K562 (cell line): ENCODE measurements at regions not wholly inside any gene's neighbourhood (a gene's known extent, or its start where the extent isn't known, plus 50 kb on each side); places are given as distances from the start of the nearest gene placed in this dataset.

ENCODE experiments used
- ATAC-seq: fragments of 200-7000 bp; cut with Tn5 transposase; 3 replicates; pipeline ENCODE4 v1.9.1; 2020; ENCODE audit warnings: moderate library complexity
- BruUV-seq: library from RNA; stranded (reverse); fragments of 400-500 nt; replicated peaks from 2 replicates; lab custom pipeline; 2021; lab: Mats Ljungman, UMichigan
- CTCF ChIA-PET: fragments of 300-600 bp; formaldehyde crosslinking; extraction: SDS; loops from one replicate; lab custom pipeline; 2021; ENCODE audit warnings: low intra/inter-chr PET ratio; lab: Yijun Ruan, JAX
- POLR2A ChIA-PET: fragments of 300-600, 350-650 bp; sonication (Branson Sonifier 250); formaldehyde crosslinking; extraction: SDS; loops from one replicate; lab custom pipeline; 2021; ENCODE audit warnings: antibody characterized with exemption, inconsistent platforms; lab: Yijun Ruan, JAX
- DNase-seq, 4 experiments: peaks; one replicate each; pipeline versions ENCODE4 v3.0.0 to v3.0.0-alpha.2; 2011 to 2018; ENCODE audit warnings: low spot score in 3 of 4, mixed read lengths in 3 of 4; ENCODE audit errors: extremely low read depth in 1 of 4
- FAIRE-seq: peaks from 2 replicates; lab custom pipeline; 2011; peaks lifted over from hg19 to GRCh38; lab: Jason Lieb, UNC
- H2AFZ ChIP-seq: 2 replicates; pipeline ENCODE4 v1.6.0; 2011; ENCODE audit warnings: low read depth, low read length, control low read depth, inconsistent platforms
- H3K27ac ChIP-seq: fragments of 200-600 bp; 3 replicates; pipeline ENCODE4 v1.8.0; 2011; ENCODE audit warnings: low read depth, mild to moderate bottlenecking, control low read depth, inconsistent platforms, low read length, moderate library complexity, mixed read lengths; ENCODE audit errors: extremely low read depth
- H3K27me3 ChIP-seq, 2 experiments: fragments of 300-600 bp in 1 of 2; 2 replicates in 1 of 2; 3 replicates in 1 of 2; pipeline versions ENCODE4 v1.6.0 to v1.8.0; 2011; ENCODE audit warnings: inconsistent platforms in 2 of 2, low read length in 2 of 2, mild to moderate bottlenecking in 1 of 2, mixed read lengths in 1 of 2, moderate library complexity in 1 of 2; ENCODE audit not compliant: control insufficient read depth in 2 of 2, insufficient read depth in 2 of 2
- H3K36me3 ChIP-seq: fragments of 300-600 bp; 3 replicates; pipeline ENCODE4 v1.8.0; 2011; ENCODE audit warnings: mild to moderate bottlenecking, low read length, inconsistent platforms; ENCODE audit not compliant: control insufficient read depth, insufficient read depth
- H3K4me1 ChIP-seq, 2 experiments: fragments of 200-600 bp in 1 of 2; replicated peaks in 1 of 2; 2 replicates in 1 of 2; 3 replicates in 1 of 2; pipeline versions ENCODE4 v1.5.1 to v1.8.0; 2011; ENCODE audit warnings: inconsistent platforms in 2 of 2, low read length in 2 of 2, mild to moderate bottlenecking in 1 of 2, mixed read lengths in 1 of 2, moderate library complexity in 1 of 2; ENCODE audit not compliant: control insufficient read depth in 2 of 2, insufficient read depth in 2 of 2
- H3K4me2 ChIP-seq: 2 replicates; pipeline ENCODE4 v1.6.1; 2011; ENCODE audit warnings: low read length, control low read depth, inconsistent platforms, mixed read lengths; ENCODE audit not compliant: insufficient read depth
- H3K4me3 ChIP-seq: fragments of 200-600 bp; sonication (generic), shearing (Covaris generic); 2 replicates; pipeline ENCODE4 v1.5.1; 2016; ENCODE audit warnings: control low read depth, inconsistent platforms
- H3K79me2 ChIP-seq: fragments of 200-600 bp; 3 replicates; pipeline ENCODE4 v1.8.0; 2011; ENCODE audit warnings: low read length, inconsistent platforms; ENCODE audit not compliant: control insufficient read depth, insufficient read depth
- H3K9ac ChIP-seq, 2 experiments: 2 replicates each; pipeline versions ENCODE4 v1.6.0 to v1.6.1; 2011; ENCODE audit warnings: low read depth in 2 of 2, low read length in 2 of 2, control low read depth in 1 of 2, inconsistent platforms in 1 of 2, mild to moderate bottlenecking in 1 of 2, mixed read lengths in 1 of 2; ENCODE audit not compliant: insufficient read depth in 1 of 2
- H3K9me1 ChIP-seq: one replicate; pipeline ENCODE4 v1.6.0; 2011; ENCODE audit warnings: inconsistent platforms, mild to moderate bottlenecking, low read length, moderate library complexity; ENCODE audit not compliant: control insufficient read depth, insufficient read depth
- H3K9me3 ChIP-seq: replicated peaks from 2 replicates; pipeline ENCODE4 v1.5.1; 2011; ENCODE audit warnings: low read depth, low read length, inconsistent platforms; ENCODE audit not compliant: control insufficient read depth, insufficient read depth
- H4K20me1 ChIP-seq: replicated peaks from 2 replicates; pipeline ENCODE4 v1.6.1; 2011; ENCODE audit warnings: low read length, inconsistent platforms, mixed read lengths; ENCODE audit not compliant: control insufficient read depth, insufficient read depth
- ARID1B ChIP-seq: fragments of 450-650 bp; IDR thresholded peaks from 2 replicates; pipeline ENCODE4 v1.6.1; 2016; ENCODE audit warnings: antibody characterized with exemption, mild to moderate bottlenecking, inconsistent platforms
- ARNT ChIP-seq, 2 experiments: fragments of 450-650 bp; IDR thresholded peaks; 2 replicates each; pipeline ENCODE4 v1.6.1; 2016; ENCODE audit warnings: mild to moderate bottlenecking in 1 of 2
- CBFB ChIP-seq: sonication (generic); formaldehyde crosslinking; IDR thresholded peaks from 2 replicates; pipeline ENCODE4 v1.4.0; 2020; ENCODE audit warnings: mild to moderate bottlenecking, missing genetic modification reagents
- CREB1 ChIP-seq, 2 experiments: sonication (generic) in 1 of 2; formaldehyde crosslinking in 1 of 2; IDR thresholded peaks; 2 replicates each; pipeline versions ENCODE4 v1.6.1 to v1.8.0; 2012 to 2022; ENCODE audit warnings: inconsistent platforms in 1 of 2, mild to moderate bottlenecking in 1 of 2, missing genetic modification reagents in 1 of 2, moderate library complexity in 1 of 2
- ERF ChIP-seq: fragments of 450-650 bp; formaldehyde crosslinking; IDR thresholded peaks from 2 replicates; pipeline ENCODE4 v1.4.0; 2020; ENCODE audit warnings: mild to moderate bottlenecking, mixed read lengths
- GTF2F1 ChIP-seq: IDR thresholded peaks from 2 replicates; pipeline ENCODE4 v1.6.1; 2011; ENCODE audit warnings: low read depth, low read length, improper control_type of control experiment
- IRF2 ChIP-seq: sonication (generic); formaldehyde crosslinking; IDR thresholded peaks from 2 replicates; pipeline ENCODE4 v1.8.1; 2022; ENCODE audit warnings: mild to moderate bottlenecking, missing genetic modification reagents
- KDM5B ChIP-seq: fragments of 200-600 bp; sonication (generic); IDR thresholded peaks from 2 replicates; pipeline ENCODE4 v1.6.1; 2012; ENCODE audit warnings: low read depth, mild to moderate bottlenecking, moderate library complexity, low read length, control low read depth, inconsistent platforms; ENCODE audit not compliant: insufficient replicate concordance
- KLF13 ChIP-seq: fragments of 450-650 bp; IDR thresholded peaks from 2 replicates; pipeline ENCODE4 v1.6.1; 2016; ENCODE audit warnings: missing genetic modification characterization, low read depth, mild to moderate bottlenecking, missing compliant biosample characterization, moderate library complexity, borderline replicate concordance
- MBD2 ChIP-seq: sonication (generic); IDR thresholded peaks from 2 replicates; pipeline ENCODE4 v1.6.1; 2016; ENCODE audit warnings: low read depth, borderline replicate concordance
- SMAD4 ChIP-seq: fragments of 250-450 bp; sonication (Bioruptor Pico); conservative IDR thresholded peaks from 2 replicates; pipeline ENCODE4 v1.8.0; 2021; ENCODE audit warnings: inconsistent platforms, mild to moderate bottlenecking, moderate library complexity
- SNRNP70 ChIP-seq: fragments of 200-400 bp; formaldehyde crosslinking; optimal IDR thresholded peaks from 2 replicates; pipeline ENCODE3; 2017; ENCODE audit warnings: low read depth, low read length
- ZFX ChIP-seq: sonication (generic); formaldehyde crosslinking; IDR thresholded peaks from 2 replicates; pipeline ENCODE4 v1.8.0; 2022; ENCODE audit warnings: mild to moderate bottlenecking, missing genetic modification reagents, moderate library complexity
- ZNF384 ChIP-seq: IDR thresholded peaks from 2 replicates; pipeline ENCODE4 v1.6.1; 2012; ENCODE audit warnings: low read depth, low read length, improper control_type of control experiment
- ZNF436 ChIP-seq: fragments of 250-450, 450-650 bp; sonication (Bioruptor Pico); formaldehyde crosslinking; IDR thresholded peaks from 2 replicates; pipeline ENCODE4 v1.7.0; 2020; ENCODE audit warnings: mild to moderate bottlenecking
- ZNF644 ChIP-seq: fragments of 200-800 bp; sonication (Bioruptor generic); IDR thresholded peaks from 2 replicates; pipeline ENCODE4 v1.6.1; 2016; ENCODE audit warnings: low read depth, missing genetic modification characterization, missing compliant biosample characterization
- WGBS: fragments of 100-300 bp; shearing (Covaris generic); methylation state at CpG from one replicate; pipeline ENCODE4 v1.1.6; 2016; ENCODE audit warnings: low coverage, mixed read lengths; ENCODE audit not compliant: insufficient coverage; ENCODE audit errors: missing lambda C conversion rate; 5-methylcytosine and 5-hydroxymethylcytosine counted together
- in situ Hi-C: fragments of 300-500 bp; cut with MboI; formaldehyde crosslinking; loops from 4 replicates; pipeline ENCODE4 v1.15.0; 2018; ENCODE audit warnings: inconsistent platforms, mixed read lengths
- intact Hi-C: fragments of 100-400 bp; cut with micrococcal nuclease; formaldehyde crosslinking; loops from 2 replicates; pipeline ENCODE4 v1.14.2; 2022
- TF ChIP-seq, protein P1 (sequence below), 2 experiments: fragments of 450-650 bp in 1 of 2; sonication (generic) in 1 of 2; formaldehyde crosslinking in 1 of 2; IDR thresholded peaks in 1 of 2; conservative IDR thresholded peaks in 1 of 2; 2 replicates each; pipeline versions ENCODE4 v1.6.1 to v1.8.1; 2016 to 2023; ENCODE audit warnings: mild to moderate bottlenecking in 2 of 2, moderate library complexity in 2 of 2, inconsistent platforms in 1 of 2, missing genetic modification reagents in 1 of 2
- TF ChIP-seq, protein P2 (sequence below): fragments of 450-650 bp; IDR thresholded peaks from one replicate; pipeline ENCODE4 v1.6.1; 2018; ENCODE audit warnings: mild to moderate bottlenecking, moderate library complexity; ENCODE audit not compliant: partially characterized antibody
- TF ChIP-seq, protein P3 (sequence below): fragments of 450-650 bp; IDR thresholded peaks from 2 replicates; pipeline ENCODE4 v1.6.1; 2017; ENCODE audit warnings: antibody characterized with exemption

DNA sequence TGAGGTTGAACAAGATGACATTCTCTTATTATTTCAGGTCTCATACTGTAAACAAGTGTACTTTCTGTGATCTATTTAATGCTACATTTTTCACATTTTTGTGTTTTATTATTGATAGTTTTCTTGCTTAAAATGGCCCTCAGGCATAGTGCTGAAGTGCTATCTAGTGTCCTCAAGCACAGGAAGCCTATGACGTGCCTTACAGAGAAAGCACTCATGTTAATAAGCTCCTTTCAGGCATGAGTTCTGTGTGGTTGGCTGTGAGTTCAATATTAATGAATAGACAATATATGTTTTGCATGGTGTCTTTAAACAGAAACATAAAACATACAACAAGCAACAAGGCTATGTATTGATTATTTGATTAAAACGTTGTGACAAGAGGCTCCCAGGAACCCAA lies 450.1 kb downstream of the PLK2 start:
- FAIRE-seq = no peak
- Histone ChIP-seq H3K4me2 (no peak overlapping the region), H3K27ac (no peak overlapping the region), H3K4me1 (peaks cover 0 to 9% of the 10 kb centered on the region in 2 experiments; a peak in 3 of 5 replicates), H3K9me1 (no peaks in the 10 kb centered on the region), H4K20me1 (no peaks in the 10 kb centered on the region), H3K9me3 (no peaks in the 10 kb centered on the region), H3K36me3 (no peaks in the 10 kb centered on the region), H3K4me3 (no peak overlapping the region), H3K9ac (no peak overlapping the region), H3K79me2 (no peaks in the 10 kb centered on the region), H2AFZ (no peak overlapping the region), H3K27me3 (no peaks in the 10 kb centered on the region)
- POLR2A ChIA-PET = no interaction called here
- CTCF ChIA-PET = no interaction called here
- TF ChIP-seq ARNT (IDR thresholded peaks at IDR 0.05) (no peak), SMAD4 (CRISPR knock-in tag) (no peak), CBFB (CRISPR knock-in tag) (no peak), ARID1B (no peak), GTF2F1 (no peak), KLF13 (tag) (no peak), IRF2 (CRISPR knock-in tag) (no peak), ZNF644 (no peak), CREB1 (IDR thresholded peaks at IDR 0.05) (no peak), CREB1 (CRISPR knock-in tag; IDR thresholded peaks at IDR 0.05) (no peak), ZNF384 (no peak), ERF (CRISPR knock-in tag) (no peak), KDM5B (no peak), SNRNP70 (no peak), ZNF436 (CRISPR knock-in tag) (no peak), ZFX (no peak), MBD2 (no peak)
- TF ChIP-seq, protein P1, sequence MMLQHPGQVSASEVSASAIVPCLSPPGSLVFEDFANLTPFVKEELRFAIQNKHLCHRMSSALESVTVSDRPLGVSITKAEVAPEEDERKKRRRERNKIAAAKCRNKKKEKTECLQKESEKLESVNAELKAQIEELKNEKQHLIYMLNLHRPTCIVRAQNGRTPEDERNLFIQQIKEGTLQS (IDR thresholded peaks at IDR 0.05) = no peak
- TF ChIP-seq, protein P1 (CRISPR knock-in tag; conservative IDR thresholded peaks at IDR 0.05) = no peak
- TF ChIP-seq, protein P2, sequence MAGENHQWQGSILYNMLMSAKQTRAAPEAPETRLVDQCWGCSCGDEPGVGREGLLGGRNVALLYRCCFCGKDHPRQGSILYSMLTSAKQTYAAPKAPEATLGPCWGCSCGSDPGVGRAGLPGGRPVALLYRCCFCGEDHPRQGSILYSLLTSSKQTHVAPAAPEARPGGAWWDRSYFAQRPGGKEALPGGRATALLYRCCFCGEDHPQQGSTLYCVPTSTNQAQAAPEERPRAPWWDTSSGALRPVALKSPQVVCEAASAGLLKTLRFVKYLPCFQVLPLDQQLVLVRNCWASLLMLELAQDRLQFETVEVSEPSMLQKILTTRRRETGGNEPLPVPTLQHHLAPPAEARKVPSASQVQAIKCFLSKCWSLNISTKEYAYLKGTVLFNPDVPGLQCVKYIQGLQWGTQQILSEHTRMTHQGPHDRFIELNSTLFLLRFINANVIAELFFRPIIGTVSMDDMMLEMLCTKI = no peak
- TF ChIP-seq, protein P3, sequence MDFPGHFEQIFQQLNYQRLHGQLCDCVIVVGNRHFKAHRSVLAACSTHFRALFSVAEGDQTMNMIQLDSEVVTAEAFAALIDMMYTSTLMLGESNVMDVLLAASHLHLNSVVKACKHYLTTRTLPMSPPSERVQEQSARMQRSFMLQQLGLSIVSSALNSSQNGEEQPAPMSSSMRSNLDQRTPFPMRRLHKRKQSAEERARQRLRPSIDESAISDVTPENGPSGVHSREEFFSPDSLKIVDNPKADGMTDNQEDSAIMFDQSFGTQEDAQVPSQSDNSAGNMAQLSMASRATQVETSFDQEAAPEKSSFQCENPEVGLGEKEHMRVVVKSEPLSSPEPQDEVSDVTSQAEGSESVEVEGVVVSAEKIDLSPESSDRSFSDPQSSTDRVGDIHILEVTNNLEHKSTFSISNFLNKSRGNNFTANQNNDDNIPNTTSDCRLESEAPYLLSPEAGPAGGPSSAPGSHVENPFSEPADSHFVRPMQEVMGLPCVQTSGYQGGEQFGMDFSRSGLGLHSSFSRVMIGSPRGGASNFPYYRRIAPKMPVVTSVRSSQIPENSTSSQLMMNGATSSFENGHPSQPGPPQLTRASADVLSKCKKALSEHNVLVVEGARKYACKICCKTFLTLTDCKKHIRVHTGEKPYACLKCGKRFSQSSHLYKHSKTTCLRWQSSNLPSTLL = no peak
- no peak for ATAC-seq
- DNase-seq = no peak
- BruUV-seq = no TSS peak
- 28% methylated on average over 2 of the region's 2 CpGs for WGBS
- intact Hi-C loops = no loop called here
- in situ Hi-C loops = no loop called here
